IMR-90 (cell line): ENCODE measurements at regions not wholly inside any gene's neighbourhood (a gene's known extent, or its start where the extent isn't known, plus 50 kb on each side); places are given as distances from the start of the nearest gene placed in this dataset.

Experiments used
- ATAC-seq: fragments of 200-7000 bp; cut with Tn5 transposase; 2 replicates; pipeline ENCODE4 v1.9.1; 2020; ENCODE audit warnings: low read depth, mild to moderate bottlenecking, moderate library complexity
- BruUV-seq: library from RNA; stranded (reverse); fragments of 400-500 nt; replicated peaks from 2 replicates; lab custom pipeline; 2021; lab: Mats Ljungman, UMichigan
- CTCF ChIA-PET: fragments of 300-600 bp; formaldehyde crosslinking; extraction: SDS; loops from one replicate; lab custom pipeline; 2021; ENCODE audit warnings: antibody characterized with exemption; lab: Yijun Ruan, JAX
- POLR2A ChIA-PET: fragments of 300-600 bp; sonication (Branson Sonifier 250); formaldehyde crosslinking; loops from one replicate; lab custom pipeline; 2022; ENCODE audit warnings: antibody characterized with exemption; ENCODE audit not compliant: unreplicated experiment; lab: Charles Lee
- DNase-seq: peaks from one replicate; pipeline ENCODE4 v3.0.0; 2013
- H2AFZ ChIP-seq: replicated peaks from 2 replicates; pipeline ENCODE3; 2013; ENCODE audit warnings: low read length, mild to moderate bottlenecking; ENCODE audit not compliant: poor library complexity
- H2AK5ac ChIP-seq: 2 replicates; pipeline ENCODE4 v1.6.1; 2013; ENCODE audit warnings: low read depth, low read length, inconsistent platforms
- H2AK9ac ChIP-seq: replicated peaks from 2 replicates; pipeline ENCODE3; 2013; ENCODE audit warnings: mild to moderate bottlenecking, low read depth, low read length, moderate library complexity; ENCODE audit not compliant: poor library complexity
- H2BK120ac ChIP-seq: 2 replicates; pipeline ENCODE4 v1.6.1; 2013; ENCODE audit warnings: low read depth, low read length, inconsistent platforms
- H2BK15ac ChIP-seq: 3 replicates; pipeline ENCODE4 v1.6.1; 2013; ENCODE audit warnings: low read depth, low read length, inconsistent platforms
- H2BK20ac ChIP-seq: 2 replicates; pipeline ENCODE4 v1.6.1; 2013; ENCODE audit warnings: low read depth, mild to moderate bottlenecking, inconsistent platforms, low read length, moderate library complexity
- H2BK5ac ChIP-seq: 2 replicates; pipeline ENCODE4 v1.6.1; 2013; ENCODE audit warnings: mild to moderate bottlenecking, low read depth, low read length, inconsistent platforms; ENCODE audit not compliant: poor library complexity, severe bottlenecking
- H3K14ac ChIP-seq: replicated peaks from 2 replicates; pipeline ENCODE4 v1.6.1; 2013; ENCODE audit warnings: low read depth, low read length, inconsistent platforms
- H3K18ac ChIP-seq: 2 replicates; pipeline ENCODE4 v1.6.1; 2013; ENCODE audit warnings: low read depth, low read length, control low read depth
- H3K23ac ChIP-seq: 2 replicates; pipeline ENCODE4 v1.6.1; 2013; ENCODE audit warnings: low read depth, low read length, inconsistent platforms
- H3K27ac ChIP-seq: 2 replicates; pipeline ENCODE4 v1.5.1; 2013; ENCODE audit warnings: mild to moderate bottlenecking, control low read depth, low read length; ENCODE audit not compliant: insufficient read depth
- H3K27me3 ChIP-seq: 2 replicates; pipeline ENCODE4 v1.6.1; 2013; ENCODE audit warnings: low read length; ENCODE audit not compliant: control insufficient read depth, insufficient read depth
- H3K36me3 ChIP-seq: 2 replicates; pipeline ENCODE4 v1.6.1; 2013; ENCODE audit warnings: low read length, mixed read lengths; ENCODE audit not compliant: control insufficient read depth, insufficient read depth
- H3K4ac ChIP-seq: 2 replicates; pipeline ENCODE4 v1.6.1; 2013; ENCODE audit warnings: low read depth, low read length, inconsistent platforms
- H3K4me1 ChIP-seq: 2 replicates; pipeline ENCODE4 v1.6.1; 2013; ENCODE audit warnings: low read length, mixed read lengths; ENCODE audit not compliant: control insufficient read depth, insufficient read depth
- H3K4me2 ChIP-seq: 2 replicates; pipeline ENCODE4 v1.6.1; 2013; ENCODE audit warnings: low read depth, mild to moderate bottlenecking, control low read depth, low read length, moderate library complexity
- H3K4me3 ChIP-seq: 2 replicates; pipeline ENCODE4 v1.5.1; 2013; ENCODE audit warnings: low read depth, mild to moderate bottlenecking, control low read depth, low read length, moderate library complexity; ENCODE audit not compliant: insufficient read depth
- H3K56ac ChIP-seq: 2 replicates; pipeline ENCODE4 v1.6.1; 2013; ENCODE audit warnings: low read length, inconsistent platforms; ENCODE audit not compliant: insufficient read depth; ENCODE audit errors: extremely low read depth
- H3K79me1 ChIP-seq, 2 experiments: 2 replicates each; pipeline ENCODE4 v1.6.1; 2013; ENCODE audit warnings: low read length in 2 of 2, inconsistent platforms in 1 of 2, low read depth in 1 of 2
- H3K9ac ChIP-seq: 2 replicates; pipeline ENCODE4 v1.6.1; 2013; ENCODE audit warnings: low read depth, low read length, control low read depth
- H3K9me1 ChIP-seq: 2 replicates; pipeline ENCODE4 v1.6.1; 2013; ENCODE audit warnings: low read length, inconsistent platforms; ENCODE audit not compliant: insufficient read depth
- H3K9me3 ChIP-seq: 2 replicates; pipeline ENCODE4 v1.6.1; 2013; ENCODE audit warnings: low read length; ENCODE audit not compliant: control insufficient read depth, insufficient read depth
- H4K20me1 ChIP-seq: 2 replicates; pipeline ENCODE4 v1.6.1; 2013; ENCODE audit warnings: low read length, inconsistent platforms; ENCODE audit not compliant: insufficient read depth
- H4K5ac ChIP-seq: 2 replicates; pipeline ENCODE4 v1.6.1; 2013; ENCODE audit warnings: mild to moderate bottlenecking, low read depth, low read length, control low read depth
- H4K8ac ChIP-seq, 2 experiments: 2 replicates each; pipeline ENCODE4 v1.6.1; 2013; ENCODE audit warnings: low read depth in 2 of 2, low read length in 2 of 2, control low read depth in 1 of 2, inconsistent platforms in 1 of 2
- H4K91ac ChIP-seq: 2 replicates; pipeline ENCODE4 v1.6.1; 2013; ENCODE audit warnings: low read depth, low read length, inconsistent platforms; ENCODE audit not compliant: insufficient read depth
- BHLHE40 ChIP-seq: fragments of 150-350 bp; IDR thresholded peaks from 2 replicates; pipeline ENCODE4 v1.6.1; 2016; ENCODE audit warnings: mild to moderate bottlenecking, low read depth, low read length
- CEBPB ChIP-seq: IDR thresholded peaks from 2 replicates; pipeline ENCODE4 v1.6.1; 2012; ENCODE audit warnings: low read depth, low read length, improper control_type of control experiment
- CHD1 ChIP-seq: IDR thresholded peaks from 2 replicates; pipeline ENCODE4 v1.6.1; 2012; ENCODE audit warnings: low read depth, low read length, improper control_type of control experiment
- FOS ChIP-seq: fragments of 150-350 bp; IDR thresholded peaks from 2 replicates; pipeline ENCODE4 v1.6.1; 2016; ENCODE audit warnings: low read depth, low read length
- MAFK ChIP-seq: IDR thresholded peaks from 2 replicates; pipeline ENCODE4 v1.6.1; 2012; ENCODE audit warnings: low read depth, low read length, improper control_type of control experiment
- MAZ ChIP-seq: IDR thresholded peaks from 2 replicates; pipeline ENCODE4 v1.6.1; 2012; ENCODE audit warnings: low read depth, mild to moderate bottlenecking, low read length, improper control_type of control experiment, moderate library complexity, borderline replicate concordance
- MXI1 ChIP-seq: IDR thresholded peaks from 2 replicates; pipeline ENCODE4 v1.6.1; 2012; ENCODE audit warnings: low read depth, mild to moderate bottlenecking, low read length, moderate library complexity, borderline replicate concordance
- NFE2L2 ChIP-seq: fragments of 150-350 bp; IDR thresholded peaks from 2 replicates; pipeline ENCODE4 v1.6.1; 2016; ENCODE audit warnings: low read depth, mild to moderate bottlenecking, low read length
- POLR2A ChIP-seq: IDR thresholded peaks from 2 replicates; pipeline ENCODE4 v1.6.1; 2012; ENCODE audit warnings: mild to moderate bottlenecking, low read depth, low read length
- RAD21 ChIP-seq: IDR thresholded peaks from 2 replicates; pipeline ENCODE4 v1.6.1; 2012; ENCODE audit warnings: low read length, improper control_type of control experiment
- RCOR1 ChIP-seq: IDR thresholded peaks from 2 replicates; pipeline ENCODE4 v1.6.1; 2012; ENCODE audit warnings: mild to moderate bottlenecking, low read length, improper control_type of control experiment; ENCODE audit not compliant: insufficient replicate concordance
- RFX5 ChIP-seq: IDR thresholded peaks from 2 replicates; pipeline ENCODE4 v1.8.0; 2012; ENCODE audit warnings: low read depth, mild to moderate bottlenecking, low read length, moderate library complexity
- SMC3 ChIP-seq: fragments of 150-350 bp; IDR thresholded peaks from 2 replicates; pipeline ENCODE4 v1.6.1; 2016; ENCODE audit warnings: low read depth, mild to moderate bottlenecking, antibody characterized with exemption, low read length, moderate library complexity
- WGBS, 2 experiments: methylation state at CpG; one replicate each; pipeline versions ENCODE4 v1.1.5 to v1.1.7; 2013; ENCODE audit warnings: missing lambda C conversion rate in 2 of 2; ENCODE audit not compliant: insufficient read length in 1 of 2; ENCODE audit errors: extremely low coverage in 2 of 2; 5-methylcytosine and 5-hydroxymethylcytosine counted together
- dilution Hi-C: fragments of 300-500 bp; cut with HindIII; formaldehyde crosslinking; loops from one replicate; pipeline ENCODE4 v1.14.3; 2018; ENCODE audit warnings: low sequenced_read_pairs; ENCODE audit not compliant: unreplicated experiment
- in situ Hi-C: fragments of 300-500 bp; cut with MboI; formaldehyde crosslinking; loops from 3 replicates; pipeline ENCODE4 v1.14.3; 2019; ENCODE audit warnings: low sequenced_read_pairs, inconsistent platforms, mixed read lengths
- intact Hi-C: fragments of 100-400 bp; cut with micrococcal nuclease; formaldehyde crosslinking; loops from 2 replicates; pipeline ENCODE4 v1.10.0; 2022
- TF ChIP-seq, protein P1 (sequence below): fragments of 150-350 bp; IDR thresholded peaks from 2 replicates; pipeline ENCODE4 v1.6.1; 2017; ENCODE audit warnings: mild to moderate bottlenecking, antibody characterized with exemption, low read length, low read depth
- TF ChIP-seq, protein P2 (sequence below): fragments of 150-350 bp; IDR thresholded peaks from 2 replicates; pipeline ENCODE4 v1.6.1; 2016; ENCODE audit warnings: low read depth, mild to moderate bottlenecking, low read length, moderate library complexity, borderline replicate concordance
- TF ChIP-seq, protein P3 (sequence below): conservative IDR thresholded peaks from 2 replicates; pipeline ENCODE4 v1.5.1; 2012; ENCODE audit warnings: mild to moderate bottlenecking, low read depth, low read length, improper control_type of control experiment

DNA sequence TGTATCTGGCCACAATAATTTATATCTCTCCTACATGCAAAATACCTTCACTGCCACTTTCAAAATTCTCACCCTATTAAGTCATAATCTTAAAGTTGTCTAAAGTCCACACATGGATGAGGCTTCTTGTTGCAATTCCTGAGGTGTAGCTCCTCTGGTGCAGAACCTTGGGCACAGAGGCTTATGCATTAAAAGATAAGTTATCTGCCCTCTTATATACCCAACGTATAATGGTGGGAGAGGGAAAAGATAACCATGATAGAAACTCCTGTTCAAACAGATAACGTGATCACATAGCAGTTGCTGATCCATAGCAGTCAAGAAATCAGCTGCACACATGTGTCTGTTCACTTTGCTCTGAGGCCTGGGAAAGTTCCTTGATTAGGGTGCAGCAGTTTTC, 1767.0 kb downstream of the MAT2B start:
- intact Hi-C loops (no loop called here), dilution Hi-C loops (no loop called here), in situ Hi-C loops (no loop called here)
- Histone ChIP-seq H3K4me3 (no peak overlapping the region), H4K5ac (no peak overlapping the region), H3K27me3 (no peaks in the 10 kb centered on the region), H2BK5ac (no peak overlapping the region), H2AK9ac (no peak overlapping the region), H2BK120ac (no peak overlapping the region), H3K9ac (no peak overlapping the region), H2BK20ac (no peak overlapping the region), H3K14ac (no peak overlapping the region), H3K18ac (no peak overlapping the region), H3K23ac (no peak overlapping the region), H3K79me1 (no peaks in the 10 kb centered on the region), H3K9me1 (no peaks in the 10 kb centered on the region), H4K91ac (no peak overlapping the region), H3K4ac (no peak overlapping the region), H3K4me1 (no peaks in the 10 kb centered on the region), H4K8ac (no peak overlapping the region), H3K56ac (no peak overlapping the region), H3K36me3 (no peaks in the 10 kb centered on the region), H3K4me2 (no peak overlapping the region), H2AFZ (no peak overlapping the region), H3K27ac (no peak overlapping the region), H3K9me3 (no peaks in the 10 kb centered on the region; the same call in 1 of the 2 replicates), H2BK15ac (no peak overlapping the region), H2AK5ac (no peak overlapping the region), H4K20me1 (no peaks in the 10 kb centered on the region)
- BruUV-seq = no TSS peak
- WGBS, 2 experiments = no CpG with 5 or more reads among the region's 2 CpGs
- DNase-seq (no peak), ATAC-seq (no peak)
- ChIA-PET CTCF (no interaction called here), POLR2A (no interaction called here)
- TF ChIP-seq POLR2A = no peak
- TF ChIP-seq, protein P1, sequence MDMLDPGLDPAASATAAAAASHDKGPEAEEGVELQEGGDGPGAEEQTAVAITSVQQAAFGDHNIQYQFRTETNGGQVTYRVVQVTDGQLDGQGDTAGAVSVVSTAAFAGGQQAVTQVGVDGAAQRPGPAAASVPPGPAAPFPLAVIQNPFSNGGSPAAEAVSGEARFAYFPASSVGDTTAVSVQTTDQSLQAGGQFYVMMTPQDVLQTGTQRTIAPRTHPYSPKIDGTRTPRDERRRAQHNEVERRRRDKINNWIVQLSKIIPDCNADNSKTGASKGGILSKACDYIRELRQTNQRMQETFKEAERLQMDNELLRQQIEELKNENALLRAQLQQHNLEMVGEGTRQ = no peak
- TF ChIP-seq MAFK = no peak
- TF ChIP-seq RFX5 = no peak
- no peak for TF ChIP-seq CHD1
- no peak for TF ChIP-seq NFE2L2
- TF ChIP-seq BHLHE40 = no peak
- TF ChIP-seq RCOR1 = no peak
- TF ChIP-seq CEBPB = no peak
- TF ChIP-seq RAD21 = no peak
- no peak for TF ChIP-seq MXI1
- TF ChIP-seq, protein P2, sequence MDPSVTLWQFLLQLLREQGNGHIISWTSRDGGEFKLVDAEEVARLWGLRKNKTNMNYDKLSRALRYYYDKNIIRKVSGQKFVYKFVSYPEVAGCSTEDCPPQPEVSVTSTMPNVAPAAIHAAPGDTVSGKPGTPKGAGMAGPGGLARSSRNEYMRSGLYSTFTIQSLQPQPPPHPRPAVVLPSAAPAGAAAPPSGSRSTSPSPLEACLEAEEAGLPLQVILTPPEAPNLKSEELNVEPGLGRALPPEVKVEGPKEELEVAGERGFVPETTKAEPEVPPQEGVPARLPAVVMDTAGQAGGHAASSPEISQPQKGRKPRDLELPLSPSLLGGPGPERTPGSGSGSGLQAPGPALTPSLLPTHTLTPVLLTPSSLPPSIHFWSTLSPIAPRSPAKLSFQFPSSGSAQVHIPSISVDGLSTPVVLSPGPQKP = no peak
- TF ChIP-seq, protein P3, sequence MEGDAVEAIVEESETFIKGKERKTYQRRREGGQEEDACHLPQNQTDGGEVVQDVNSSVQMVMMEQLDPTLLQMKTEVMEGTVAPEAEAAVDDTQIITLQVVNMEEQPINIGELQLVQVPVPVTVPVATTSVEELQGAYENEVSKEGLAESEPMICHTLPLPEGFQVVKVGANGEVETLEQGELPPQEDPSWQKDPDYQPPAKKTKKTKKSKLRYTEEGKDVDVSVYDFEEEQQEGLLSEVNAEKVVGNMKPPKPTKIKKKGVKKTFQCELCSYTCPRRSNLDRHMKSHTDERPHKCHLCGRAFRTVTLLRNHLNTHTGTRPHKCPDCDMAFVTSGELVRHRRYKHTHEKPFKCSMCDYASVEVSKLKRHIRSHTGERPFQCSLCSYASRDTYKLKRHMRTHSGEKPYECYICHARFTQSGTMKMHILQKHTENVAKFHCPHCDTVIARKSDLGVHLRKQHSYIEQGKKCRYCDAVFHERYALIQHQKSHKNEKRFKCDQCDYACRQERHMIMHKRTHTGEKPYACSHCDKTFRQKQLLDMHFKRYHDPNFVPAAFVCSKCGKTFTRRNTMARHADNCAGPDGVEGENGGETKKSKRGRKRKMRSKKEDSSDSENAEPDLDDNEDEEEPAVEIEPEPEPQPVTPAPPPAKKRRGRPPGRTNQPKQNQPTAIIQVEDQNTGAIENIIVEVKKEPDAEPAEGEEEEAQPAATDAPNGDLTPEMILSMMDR = no peak
- no peak for TF ChIP-seq MAZ
- TF ChIP-seq SMC3 = no peak
- no peak for TF ChIP-seq FOS
